Lung (tissue), 11 donors: ENCODE measurements at regions not wholly inside any gene's neighbourhood (a gene's known extent, or its start where the extent isn't known, plus 50 kb on each side); places are given as distances from the start of the nearest gene placed in this dataset.

Experiments
- ATAC-seq: fragments of 200-7000 bp; cut with Tn5 transposase; one replicate; pipeline ENCODE4 v1.9.1; 2020; ENCODE audit warnings: moderate number of reproducible peaks; ENCODE audit not compliant: insufficient read depth, low FRiP score
- DNase-seq, 3 donors: peaks; one replicate each; pipeline ENCODE4 v3.0.0-alpha.2; 2013 to 2017
- H3K27ac ChIP-seq, 2 donors: one replicate each; pipeline ENCODE4 v1.5.1; 2013; ENCODE audit warnings: mild to moderate bottlenecking in 2 of 2, moderate library complexity in 2 of 2, control low read depth in 1 of 2, inconsistent platforms in 1 of 2, low read depth in 1 of 2, low read length in 1 of 2
- H3K27me3 ChIP-seq, 3 donors: one replicate each; pipeline ENCODE4 v1.5.1; 2013; ENCODE audit warnings: low read length in 2 of 3; ENCODE audit not compliant: control insufficient read depth in 3 of 3, insufficient read depth in 3 of 3
- H3K36me3 ChIP-seq, 4 donors: one replicate each; pipeline ENCODE4 v1.5.1; 2013; ENCODE audit warnings: low read length in 4 of 4, mild to moderate bottlenecking in 1 of 4, moderate library complexity in 1 of 4; ENCODE audit not compliant: control insufficient read depth in 4 of 4, insufficient read depth in 4 of 4
- H3K4me1 ChIP-seq, 5 donors: one replicate each; pipeline ENCODE4 v1.5.1; 2013; ENCODE audit warnings: low read length in 5 of 5, mild to moderate bottlenecking in 2 of 5, moderate library complexity in 1 of 5; ENCODE audit not compliant: control insufficient read depth in 5 of 5, insufficient read depth in 5 of 5
- H3K4me3 ChIP-seq: one replicate; pipeline ENCODE4 v1.5.1; 2013; ENCODE audit warnings: mild to moderate bottlenecking, control low read depth, moderate library complexity
- H3K9ac ChIP-seq, 2 donors: one replicate each; pipeline ENCODE4 v1.5.1; 2013; ENCODE audit warnings: low read length in 2 of 2, control low read depth in 1 of 2; ENCODE audit not compliant: insufficient read depth in 1 of 2
- H3K9me3 ChIP-seq, 4 donors: one replicate each; pipeline ENCODE4 v1.5.1; 2013; ENCODE audit warnings: low read length in 3 of 4, mild to moderate bottlenecking in 1 of 4, moderate library complexity in 1 of 4; ENCODE audit not compliant: control insufficient read depth in 4 of 4, insufficient read depth in 3 of 4
- CTCF ChIP-seq: IDR thresholded peaks from 2 replicates; pipeline ENCODE4 v1.5.1; 2012; ENCODE audit warnings: mild to moderate bottlenecking; ENCODE audit errors: control extremely low read depth, extremely low read depth
- WGBS, 2 donors: extraction: QIAGEN DNeasy Blood & Tissue Kit; methylation state at CpG; one replicate each; pipeline ENCODE4 v1.1.7; 2013; 5-methylcytosine and 5-hydroxymethylcytosine counted together
- donor health status: control.
- donor health status: control.
- donor health status: Bipolar disorder and iron deficiency.
- donor health status: healthy.
- donor health status: DM: yes; HTN: yes; CAD: no.

- TF ChIP-seq CTCF = no peak
- Histone ChIP-seq H3K27ac (no peak overlapping the region), H3K9ac (no peak overlapping the region), H3K4me1 (no peaks in the 10 kb centered on the region), H3K27me3 (peaks cover 0 to 5% (median 0%) of the 10 kb centered on the region in 3 donors), H3K4me3 (no peak overlapping the region), H3K9me3 (no peaks in the 10 kb centered on the region), H3K36me3 (no peaks in the 10 kb centered on the region)
- ATAC-seq (no peak), DNase-seq (peak in 1 of 3 donors; percentile 10)
- 68 to 75% methylated on average over 8 of the region's 8 CpGs for WGBS, 2 donors
These were observed 68.2 kb downstream of the NHLRC3 start for GRCh38 chr13:39106216-39107005.

GRCh38 chr13:39107561-39107960 lies 69.3 kb downstream of the NHLRC3 start:
- no peak overlapping the region for H3K9ac ChIP-seq
- no peaks in the 10 kb centered on the region for H3K36me3 ChIP-seq
- 72 to 80% methylated on average over 4 of the region's 4 CpGs for WGBS, 2 donors
- ATAC-seq (no peak), DNase-seq (no peak)
- TF ChIP-seq CTCF = no peak
- H3K9me3 ChIP-seq = no peaks in the 10 kb centered on the region
- H3K4me3 ChIP-seq = no peak overlapping the region
- H3K27me3 ChIP-seq = peaks cover 0 to 5% (median 0%) of the 10 kb centered on the region in 3 donors
- no peak overlapping the region for H3K27ac ChIP-seq
- H3K4me1 ChIP-seq = no peaks in the 10 kb centered on the region

- no peaks in the 10 kb centered on the region for H3K36me3 ChIP-seq
- DNase-seq (no peak), ATAC-seq (no peak)
- WGBS, 2 donors = 62 to 80% methylated on average over 2 of the region's 2 CpGs
- H3K4me1 ChIP-seq = no peaks in the 10 kb centered on the region
- H3K4me3 ChIP-seq = no peak overlapping the region
- no peak for TF ChIP-seq CTCF
- H3K27me3 ChIP-seq = peaks cover 0 to 5% (median 0%) of the 10 kb centered on the region in 3 donors
- no peak overlapping the region for H3K9ac ChIP-seq
- H3K27ac ChIP-seq = no peak overlapping the region
- no peaks in the 10 kb centered on the region for H3K9me3 ChIP-seq
These were observed 70.5 kb downstream of the NHLRC3 start for GRCh38 chr13:39108783-39109182.
